ENCODE measurements at regions not wholly inside any gene's neighbourhood (a gene's known extent, or its start where the extent isn't known, plus 50 kb on each side); places are given as distances from the start of the nearest gene placed in this dataset.
A peak's percentile ranks its signal among the peaks of the same experiment; 100 is the strongest.

DNA sequence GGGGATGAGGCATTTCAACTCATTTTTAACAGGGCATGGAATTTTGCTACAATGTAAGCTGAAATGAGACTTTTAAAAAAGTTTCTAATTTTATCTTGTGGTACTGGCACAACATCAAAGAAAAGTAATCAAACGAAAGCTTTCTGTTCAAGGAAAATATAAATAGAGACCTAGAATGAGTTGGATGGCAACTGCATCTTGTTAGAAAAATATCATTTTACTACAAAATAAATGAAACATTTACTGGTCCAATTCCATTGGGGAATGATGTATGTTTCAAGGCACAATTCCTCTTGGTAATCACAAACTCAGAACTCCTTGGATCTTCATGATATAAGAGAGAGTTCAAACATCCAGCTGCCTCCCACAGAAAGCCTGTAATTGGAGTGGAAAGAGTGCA is 102.8 kb downstream of the HMHB1 start:
- Histone ChIP-seq H3K36me3 (ENCODE audit: low read depth) (no peaks in the 10 kb centered on the region), H3K4me1 (ENCODE audit: insufficient read depth, poor library complexity, severe bottlenecking) (peaks cover 16% of the 10 kb centered on the region), H3K9me3 (ENCODE audit: severe bottlenecking) (no peaks in the 10 kb centered on the region), H3K27ac (ENCODE audit: poor library complexity, severe bottlenecking) (no peak overlapping the region), H3K27me3 (ENCODE audit: insufficient read depth, poor library complexity, severe bottlenecking) (no peaks in the 10 kb centered on the region), H3K4me3 (ENCODE audit: severe bottlenecking) (no peak overlapping the region)
- no peak for DNase-seq (ENCODE audit: low spot score)
- TF ChIP-seq, protein P1, sequence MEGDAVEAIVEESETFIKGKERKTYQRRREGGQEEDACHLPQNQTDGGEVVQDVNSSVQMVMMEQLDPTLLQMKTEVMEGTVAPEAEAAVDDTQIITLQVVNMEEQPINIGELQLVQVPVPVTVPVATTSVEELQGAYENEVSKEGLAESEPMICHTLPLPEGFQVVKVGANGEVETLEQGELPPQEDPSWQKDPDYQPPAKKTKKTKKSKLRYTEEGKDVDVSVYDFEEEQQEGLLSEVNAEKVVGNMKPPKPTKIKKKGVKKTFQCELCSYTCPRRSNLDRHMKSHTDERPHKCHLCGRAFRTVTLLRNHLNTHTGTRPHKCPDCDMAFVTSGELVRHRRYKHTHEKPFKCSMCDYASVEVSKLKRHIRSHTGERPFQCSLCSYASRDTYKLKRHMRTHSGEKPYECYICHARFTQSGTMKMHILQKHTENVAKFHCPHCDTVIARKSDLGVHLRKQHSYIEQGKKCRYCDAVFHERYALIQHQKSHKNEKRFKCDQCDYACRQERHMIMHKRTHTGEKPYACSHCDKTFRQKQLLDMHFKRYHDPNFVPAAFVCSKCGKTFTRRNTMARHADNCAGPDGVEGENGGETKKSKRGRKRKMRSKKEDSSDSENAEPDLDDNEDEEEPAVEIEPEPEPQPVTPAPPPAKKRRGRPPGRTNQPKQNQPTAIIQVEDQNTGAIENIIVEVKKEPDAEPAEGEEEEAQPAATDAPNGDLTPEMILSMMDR (IDR thresholded peaks at IDR 0.05; ENCODE audit: poor library complexity, severe bottlenecking): no peak
- ATAC-seq (ENCODE audit: low read depth): no peak

DNA sequence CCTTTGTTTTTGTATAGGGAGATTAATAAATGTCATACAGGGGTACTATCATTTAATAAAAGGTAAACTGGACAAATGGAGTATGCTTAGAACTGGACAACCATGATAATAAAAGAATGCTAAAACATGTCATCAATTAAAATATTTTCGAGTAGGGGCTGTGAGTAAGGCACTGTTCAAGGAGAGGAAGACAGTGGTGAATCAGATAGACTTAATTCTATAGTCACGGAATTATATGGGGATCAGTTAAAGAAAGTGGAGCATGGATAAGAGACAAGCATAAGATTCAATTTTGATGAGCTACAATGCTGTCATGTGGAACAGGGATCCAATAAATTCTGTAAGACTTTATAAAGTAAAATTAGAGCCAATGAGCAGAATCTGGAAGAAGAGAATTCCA is 104.5 kb downstream of the HMHB1 start:
- H3K27ac ChIP-seq (ENCODE audit: poor library complexity, severe bottlenecking): no peak overlapping the region
- ATAC-seq (ENCODE audit: low read depth) (no peak), DNase-seq (ENCODE audit: low spot score) (no peak)
- no peaks in the 10 kb centered on the region for H3K9me3 ChIP-seq (ENCODE audit: severe bottlenecking)
- TF ChIP-seq, protein P1 (IDR thresholded peaks at IDR 0.05; ENCODE audit: poor library complexity, severe bottlenecking): no peak
- no peak overlapping the region for H3K4me3 ChIP-seq (ENCODE audit: severe bottlenecking)
- peaks cover 27% of the 10 kb centered on the region for H3K4me1 ChIP-seq (ENCODE audit: insufficient read depth, poor library complexity, severe bottlenecking)
- no peaks in the 10 kb centered on the region for H3K36me3 ChIP-seq (ENCODE audit: low read depth)
- no peaks in the 10 kb centered on the region for H3K27me3 ChIP-seq (ENCODE audit: insufficient read depth, poor library complexity, severe bottlenecking)

DNA sequence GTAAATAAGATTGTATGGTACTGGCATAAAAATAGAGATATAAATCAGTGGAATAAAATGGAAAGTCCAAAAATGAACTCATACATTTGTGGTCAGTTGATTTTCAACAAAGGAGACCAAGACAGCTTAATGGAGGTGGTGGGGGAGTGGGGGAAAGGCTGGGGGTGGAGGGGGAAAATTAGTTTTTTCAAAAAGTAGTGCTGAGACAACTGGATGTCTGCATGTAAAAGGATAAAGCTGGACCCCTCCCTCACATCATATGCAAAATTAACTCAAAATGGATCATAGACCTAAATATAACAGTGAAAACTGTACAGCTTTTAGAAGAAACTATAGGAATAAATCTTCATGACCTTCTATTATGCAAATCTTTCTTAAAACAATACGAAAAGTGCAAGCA is 107.0 kb downstream of the HMHB1 start:
- H3K4me3 ChIP-seq (ENCODE audit: severe bottlenecking): no peak overlapping the region
- H3K36me3 ChIP-seq (ENCODE audit: low read depth): no peaks in the 10 kb centered on the region
- no peaks in the 10 kb centered on the region for H3K27me3 ChIP-seq (ENCODE audit: insufficient read depth, poor library complexity, severe bottlenecking)
- peaks cover 41% of the 10 kb centered on the region for H3K4me1 ChIP-seq (ENCODE audit: insufficient read depth, poor library complexity, severe bottlenecking)
- H3K9me3 ChIP-seq (ENCODE audit: severe bottlenecking): no peaks in the 10 kb centered on the region
- ATAC-seq (ENCODE audit: low read depth) (no peak), DNase-seq (ENCODE audit: low spot score) (no peak)
- TF ChIP-seq, protein P1 (IDR thresholded peaks at IDR 0.05; ENCODE audit: poor library complexity, severe bottlenecking): no peak
- H3K27ac ChIP-seq (ENCODE audit: poor library complexity, severe bottlenecking): no peak overlapping the region

DNA sequence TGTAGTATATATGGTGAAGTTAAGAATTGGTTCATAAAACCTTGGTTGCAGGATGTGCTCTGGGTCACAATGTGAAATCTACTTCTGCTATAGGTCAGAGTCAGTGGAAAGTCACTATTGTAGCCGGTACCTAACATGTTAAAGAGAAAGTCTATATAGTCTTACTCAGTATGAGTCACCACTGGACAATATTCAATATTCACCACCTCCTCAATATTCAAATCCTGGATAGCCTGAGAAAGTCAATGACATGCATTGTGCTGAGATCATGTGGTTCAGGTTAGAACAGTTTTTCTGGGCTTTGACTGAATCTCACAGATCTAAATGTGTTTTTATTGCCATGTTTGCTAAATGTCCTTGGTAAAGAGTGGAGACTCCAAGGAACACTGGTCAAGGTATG is 108.8 kb downstream of the HMHB1 start:
- DNase-seq (ENCODE audit: low spot score) (no peak), ATAC-seq (ENCODE audit: low read depth) (peak; percentile 13; the same call in 1 of the 3 replicates)
- TF ChIP-seq, protein P1 (IDR thresholded peaks at IDR 0.05; ENCODE audit: poor library complexity, severe bottlenecking): no peak
- H3K27ac ChIP-seq (ENCODE audit: poor library complexity, severe bottlenecking): peak overlapping the region; percentile 98
- peaks cover 44% of the 10 kb centered on the region for H3K4me1 ChIP-seq (ENCODE audit: insufficient read depth, poor library complexity, severe bottlenecking)
- no peaks in the 10 kb centered on the region for H3K36me3 ChIP-seq (ENCODE audit: low read depth)
- no peak overlapping the region for H3K4me3 ChIP-seq (ENCODE audit: severe bottlenecking)
- H3K27me3 ChIP-seq (ENCODE audit: insufficient read depth, poor library complexity, severe bottlenecking): no peaks in the 10 kb centered on the region
- H3K9me3 ChIP-seq (ENCODE audit: severe bottlenecking): no peaks in the 10 kb centered on the region

DNA sequence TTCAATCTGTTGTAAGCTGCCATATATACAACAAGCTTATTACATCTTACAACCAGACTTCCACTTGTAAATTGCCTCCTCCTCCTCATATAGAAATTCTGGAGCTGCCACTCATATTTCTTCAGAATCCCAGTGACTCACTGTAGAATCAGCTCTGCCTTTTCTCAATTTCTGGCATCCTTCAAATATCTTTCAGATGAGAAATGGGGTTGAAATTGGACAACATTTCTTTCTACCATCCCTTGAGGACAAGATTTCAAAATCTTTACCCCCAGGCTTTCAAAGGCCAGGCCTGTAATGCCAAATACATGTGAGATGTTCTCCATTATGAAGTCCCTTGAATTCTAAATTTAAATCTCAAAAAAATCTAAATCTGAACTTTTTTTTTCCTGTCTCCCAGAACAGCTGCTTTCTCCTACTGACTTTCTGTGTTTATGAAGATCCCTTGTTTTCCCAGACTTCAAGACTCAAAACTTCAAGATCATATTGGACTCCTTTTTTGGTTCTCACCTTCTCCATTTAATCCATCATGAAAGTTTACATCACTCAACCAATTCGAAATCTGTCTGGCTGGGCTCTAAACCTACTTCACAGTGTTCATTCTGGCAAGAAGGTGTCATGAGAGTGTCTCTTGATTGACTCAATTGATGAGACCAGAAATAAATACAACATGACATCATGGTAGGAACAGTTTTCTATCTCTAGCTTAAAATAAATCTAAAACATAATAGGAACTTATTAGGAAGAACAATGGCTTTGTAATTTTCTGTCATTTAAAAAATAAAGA is 109.8 kb downstream of the HMHB1 start:
- Histone ChIP-seq H3K36me3 (ENCODE audit: low read depth) (no peaks in the 10 kb centered on the region), H3K4me1 (ENCODE audit: insufficient read depth, poor library complexity, severe bottlenecking) (peaks cover 44% of the 10 kb centered on the region), H3K4me3 (ENCODE audit: severe bottlenecking) (no peak overlapping the region), H3K27ac (ENCODE audit: poor library complexity, severe bottlenecking) (peak overlapping the region; percentile 98), H3K9me3 (ENCODE audit: severe bottlenecking) (no peaks in the 10 kb centered on the region), H3K27me3 (ENCODE audit: insufficient read depth, poor library complexity, severe bottlenecking) (no peaks in the 10 kb centered on the region)
- ATAC-seq (ENCODE audit: low read depth) (peak; percentile 76), DNase-seq (ENCODE audit: low spot score) (no peak)
- TF ChIP-seq, protein P1 (IDR thresholded peaks at IDR 0.05; ENCODE audit: poor library complexity, severe bottlenecking): no peak
